Prostate gland (tissue), 2 donors: ENCODE measurements at regions not wholly inside any gene's neighbourhood (a gene's known extent, or its start where the extent isn't known, plus 50 kb on each side); places are given as distances from the start of the nearest gene placed in this dataset.

Experiments
- POLR2A ChIP-seq: fragments of 450-650 bp; IDR thresholded peaks from one replicate; pipeline ENCODE4 v1.6.1; 2016; ENCODE audit warnings: antibody characterized with exemption, mild to moderate bottlenecking
- POLR2AphosphoS5 ChIP-seq: sonication (generic); formaldehyde crosslinking; IDR thresholded peaks from one replicate; pipeline ENCODE4 v1.6.1; 2017; ENCODE audit warnings: antibody characterized with exemption
- TF ChIP-seq, protein P1 (sequence below), 4 experiments: fragments of 200-600 bp in 2 of 4; fragments of 450-650 bp in 2 of 4; sonication (generic) in 2 of 4; IDR thresholded peaks; 1 replicate in 3 of 4; 2 replicates in 1 of 4; pipeline ENCODE4 v1.5.1; 2016 to 2019; ENCODE audit warnings: antibody characterized with exemption in 4 of 4, mild to moderate bottlenecking in 2 of 4, moderate library complexity in 2 of 4

DNA sequence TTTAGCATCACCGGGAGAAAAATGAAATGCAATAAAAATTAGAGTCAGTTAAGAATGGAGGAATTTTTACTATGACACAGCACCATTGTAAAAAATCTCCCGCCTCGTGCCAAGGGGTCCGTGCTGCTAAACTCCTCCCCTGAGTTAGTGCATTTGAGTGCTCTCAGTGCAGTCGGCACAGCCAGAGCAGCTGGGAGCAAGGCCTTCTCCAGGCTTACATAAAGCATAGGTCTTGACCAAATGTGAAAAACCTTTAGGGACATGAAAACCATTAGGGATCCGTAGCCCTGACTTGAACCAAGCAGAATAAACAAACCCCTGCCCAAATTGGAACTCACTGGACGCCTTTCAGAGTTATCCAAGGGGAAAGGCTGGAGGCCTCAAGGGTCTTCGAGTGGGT lies 152.6 kb downstream of the PLCE1 start:
- TF ChIP-seq, protein P1, sequence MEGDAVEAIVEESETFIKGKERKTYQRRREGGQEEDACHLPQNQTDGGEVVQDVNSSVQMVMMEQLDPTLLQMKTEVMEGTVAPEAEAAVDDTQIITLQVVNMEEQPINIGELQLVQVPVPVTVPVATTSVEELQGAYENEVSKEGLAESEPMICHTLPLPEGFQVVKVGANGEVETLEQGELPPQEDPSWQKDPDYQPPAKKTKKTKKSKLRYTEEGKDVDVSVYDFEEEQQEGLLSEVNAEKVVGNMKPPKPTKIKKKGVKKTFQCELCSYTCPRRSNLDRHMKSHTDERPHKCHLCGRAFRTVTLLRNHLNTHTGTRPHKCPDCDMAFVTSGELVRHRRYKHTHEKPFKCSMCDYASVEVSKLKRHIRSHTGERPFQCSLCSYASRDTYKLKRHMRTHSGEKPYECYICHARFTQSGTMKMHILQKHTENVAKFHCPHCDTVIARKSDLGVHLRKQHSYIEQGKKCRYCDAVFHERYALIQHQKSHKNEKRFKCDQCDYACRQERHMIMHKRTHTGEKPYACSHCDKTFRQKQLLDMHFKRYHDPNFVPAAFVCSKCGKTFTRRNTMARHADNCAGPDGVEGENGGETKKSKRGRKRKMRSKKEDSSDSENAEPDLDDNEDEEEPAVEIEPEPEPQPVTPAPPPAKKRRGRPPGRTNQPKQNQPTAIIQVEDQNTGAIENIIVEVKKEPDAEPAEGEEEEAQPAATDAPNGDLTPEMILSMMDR (IDR thresholded peaks at IDR 0.05), result no peak
- TF ChIP-seq POLR2A, result no peak
- no peak for TF ChIP-seq POLR2AphosphoS5
